A549 (cell line): ENCODE measurements at regions not wholly inside any gene's neighbourhood (a gene's known extent, or its start where the extent isn't known, plus 50 kb on each side); places are given as distances from the start of the nearest gene placed in this dataset.

Experiments used
- NR3C1 ChIP-seq: fragments of >200 bp; sonication (Bioruptor Twin); formaldehyde crosslinking; IDR thresholded peaks from 3 replicates; pipeline ENCODE4 v1.6.1; 2017
- PHF8 ChIP-seq: fragments of 200-600 bp; sonication (generic); IDR thresholded peaks from 2 replicates; pipeline ENCODE4 v1.6.1; 2016; ENCODE audit warnings: low read depth, mild to moderate bottlenecking, antibody characterized with exemption, moderate library complexity, borderline replicate concordance

GRCh38 chr16:65418435-65418834 lies 296.6 kb upstream of the CDH11 start:
- no peak for TF ChIP-seq NR3C1
- no peak for TF ChIP-seq PHF8
